GM19468 (cell line): ENCODE measurements at regions not wholly inside any gene's neighbourhood (a gene's known extent, or its start where the extent isn't known, plus 50 kb on each side); places are given as distances from the start of the nearest gene placed in this dataset.
"Not testable (repeated sequence)": the region's sequence is repeated elsewhere in the genome, so short reads cannot be mapped to it uniquely, and the experiment has no call there.

Source experiments
- ATAC-seq: cut with Tn5 transposase; IDR thresholded peaks from one replicate; pipeline ENCODE4 v1.9.1; 2021; ENCODE audit warnings: mild to moderate bottlenecking, moderate library complexity, moderate number of reproducible peaks; ENCODE audit not compliant: unreplicated experiment; ENCODE audit errors: extremely low read depth

DNA sequence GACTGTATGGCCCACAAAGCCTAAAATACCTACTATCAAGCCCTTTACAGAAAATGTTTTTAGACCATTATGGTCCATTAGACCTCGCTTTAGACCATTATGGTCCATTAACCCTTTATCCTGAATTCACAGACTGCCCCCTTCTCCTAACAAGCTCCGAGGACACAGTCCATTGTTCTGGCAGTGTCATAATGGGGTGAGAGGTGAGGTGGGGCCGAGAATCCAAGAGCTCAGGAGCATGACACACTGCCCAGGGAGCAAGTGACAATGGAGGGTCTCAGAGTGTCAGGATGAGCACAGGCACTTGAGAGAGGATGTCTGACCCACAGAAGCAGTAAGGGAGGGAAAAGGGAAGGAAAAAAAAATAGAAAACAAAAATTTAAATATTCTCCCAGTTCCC lies 212.4 kb upstream of the NT5E start:
- ATAC-seq: no peak

DNA sequence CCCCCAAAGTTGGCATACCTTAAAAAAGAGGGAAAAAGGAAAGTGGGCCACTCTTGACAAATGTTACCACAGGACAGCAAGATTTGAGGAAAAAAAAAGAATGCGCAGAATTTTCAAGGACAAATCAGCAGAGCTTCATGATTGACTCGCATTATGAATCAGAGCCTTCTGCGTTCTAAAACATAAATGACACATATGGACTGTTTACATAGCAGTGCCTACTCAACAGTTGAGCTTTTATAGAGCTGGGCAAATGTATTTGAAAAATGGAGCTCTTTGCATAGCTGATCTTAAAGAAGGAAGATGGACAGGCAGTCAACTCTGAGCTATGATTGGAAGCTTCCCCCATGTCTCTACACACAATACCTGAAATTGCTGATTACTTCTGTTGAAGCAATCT lies 213.2 kb upstream of the NT5E start:
- ATAC-seq: no peak

DNA sequence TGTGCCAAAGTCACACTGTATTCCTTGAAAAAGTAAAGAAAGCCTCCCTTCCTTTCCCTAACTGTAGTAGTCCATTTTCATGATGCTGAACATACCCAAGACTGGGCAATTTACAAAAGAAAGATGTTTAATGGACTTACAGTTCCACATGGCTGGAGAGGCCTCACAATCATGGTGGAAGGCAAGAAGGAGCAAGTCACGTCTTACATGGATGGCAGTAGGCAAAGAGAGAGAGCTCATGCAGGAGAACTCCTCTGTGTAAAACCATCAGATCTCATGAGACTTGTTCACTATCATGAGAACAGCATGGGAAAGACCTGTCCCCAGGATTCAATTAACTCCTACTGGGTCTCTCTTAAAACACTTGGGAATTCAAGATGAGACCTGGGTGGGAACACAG lies 222.5 kb upstream of the NT5E start:
- not testable (repeated sequence) for ATAC-seq

DNA sequence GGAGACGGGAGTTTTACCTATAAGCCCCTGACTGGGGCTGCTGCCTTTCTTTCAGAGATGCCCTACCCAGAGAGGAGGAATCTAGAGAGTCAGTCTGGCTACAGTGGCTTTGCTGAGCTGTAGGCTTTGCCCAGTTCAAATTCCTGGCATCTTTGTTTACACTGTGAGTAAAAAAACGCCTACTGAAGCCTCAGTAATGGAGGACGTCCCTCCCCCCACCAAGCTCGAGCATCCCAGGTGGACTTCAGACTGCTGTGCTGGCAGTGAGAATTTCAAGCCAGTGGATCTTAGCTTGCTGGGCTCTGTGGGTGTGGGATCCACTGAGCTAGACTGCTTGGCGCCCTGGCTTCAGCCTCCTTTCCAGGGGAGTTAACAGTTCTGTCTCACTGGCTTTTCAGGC lies 237.1 kb upstream of the NT5E start:
- ATAC-seq: not testable (repeated sequence)

DNA sequence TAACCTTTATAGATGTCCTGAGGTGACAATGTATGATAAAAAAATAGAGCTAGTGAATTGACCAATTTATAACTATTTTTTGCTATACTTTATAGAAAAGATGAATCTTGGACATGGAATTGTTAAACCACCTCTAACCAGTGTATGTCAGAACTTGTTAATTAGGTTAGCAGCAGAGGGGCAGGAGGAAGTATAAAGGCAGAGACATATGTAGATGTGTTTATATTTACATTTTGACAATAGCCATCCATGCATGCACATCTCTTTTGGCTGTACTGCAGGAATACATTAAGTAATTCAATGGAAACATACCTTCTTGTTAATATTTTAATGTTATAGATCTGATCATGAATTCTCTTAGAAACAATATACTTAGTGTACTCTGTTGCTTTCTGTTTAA lies 254.6 kb upstream of the NT5E start:
- ATAC-seq: no peak

DNA sequence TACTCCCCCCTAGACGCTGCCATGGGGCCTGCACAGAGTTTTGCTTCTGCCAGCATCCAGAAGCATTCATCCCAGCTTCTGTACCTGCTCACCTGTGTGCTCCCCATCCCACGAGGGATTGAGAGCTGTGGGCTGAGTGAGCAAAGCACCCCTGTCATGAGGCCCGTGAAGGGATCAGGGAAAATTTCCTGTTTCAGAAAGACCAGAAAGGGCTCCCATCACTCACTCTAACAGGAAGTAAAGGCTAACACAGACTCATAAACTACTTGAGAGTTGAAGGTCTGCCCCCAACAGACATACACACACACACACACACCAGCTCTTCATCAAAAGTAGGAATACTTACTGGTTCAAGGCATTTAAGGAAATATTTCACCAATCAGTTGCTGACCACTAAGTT lies 256.5 kb upstream of the NT5E start:
- ATAC-seq: no peak

DNA sequence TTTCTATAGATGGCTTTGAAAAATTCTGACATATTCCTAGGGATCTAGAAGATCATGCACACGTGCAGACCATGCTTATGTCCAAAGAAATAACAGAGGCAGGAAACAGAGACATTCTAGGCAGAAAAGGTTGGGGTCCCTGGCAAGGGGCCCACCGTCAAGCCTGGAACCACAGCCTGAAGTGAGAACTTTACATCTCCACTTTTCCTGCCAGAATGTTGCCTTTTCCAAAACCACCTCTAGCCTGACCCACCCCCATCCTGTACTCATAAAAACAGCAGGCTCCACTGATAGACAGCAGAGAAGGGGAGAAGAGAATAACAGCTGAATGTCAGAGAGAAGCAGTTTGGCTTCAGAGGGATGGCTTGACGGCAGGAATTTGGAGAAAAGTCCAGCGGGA lies 257.3 kb upstream of the NT5E start:
- ATAC-seq: no peak

DNA sequence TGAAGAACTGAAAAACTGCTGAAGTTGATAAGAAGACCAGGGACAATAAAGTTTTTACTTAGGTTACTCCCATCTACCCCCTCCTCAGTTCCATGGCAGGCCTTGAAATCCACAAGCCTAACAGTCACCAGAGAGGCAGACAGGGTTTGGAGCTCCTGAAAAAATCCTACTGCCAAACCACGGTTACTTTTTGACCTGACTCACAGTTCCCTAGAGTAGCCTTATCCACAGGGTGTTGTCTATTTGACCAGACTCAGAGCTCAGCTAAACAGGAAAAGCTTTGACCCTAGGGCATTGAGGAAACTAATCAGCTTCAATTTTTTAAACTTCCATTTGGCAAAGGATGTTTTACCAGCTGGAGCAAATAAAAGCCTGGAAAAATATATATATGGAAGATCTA lies 257.7 kb upstream of the NT5E start:
- ATAC-seq: no peak

DNA sequence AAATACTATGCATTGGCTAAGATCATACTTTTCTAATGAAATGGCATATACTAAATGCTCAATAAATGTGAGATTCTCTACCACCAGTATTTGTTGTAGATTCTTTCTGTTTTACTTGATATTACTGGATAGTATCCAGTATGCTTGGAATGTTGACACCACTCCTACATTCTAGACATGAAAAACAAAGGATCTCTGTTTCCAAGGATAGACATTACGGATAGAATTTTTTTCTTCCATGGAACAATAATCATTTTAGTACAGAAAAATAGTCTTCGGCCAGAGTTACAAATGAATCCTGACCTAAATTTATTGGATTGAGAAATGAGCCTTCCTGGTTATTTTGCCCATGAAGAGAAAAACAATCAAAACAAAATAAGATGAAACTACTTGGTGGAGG lies 258.2 kb upstream of the NT5E start:
- no peak for ATAC-seq

DNA sequence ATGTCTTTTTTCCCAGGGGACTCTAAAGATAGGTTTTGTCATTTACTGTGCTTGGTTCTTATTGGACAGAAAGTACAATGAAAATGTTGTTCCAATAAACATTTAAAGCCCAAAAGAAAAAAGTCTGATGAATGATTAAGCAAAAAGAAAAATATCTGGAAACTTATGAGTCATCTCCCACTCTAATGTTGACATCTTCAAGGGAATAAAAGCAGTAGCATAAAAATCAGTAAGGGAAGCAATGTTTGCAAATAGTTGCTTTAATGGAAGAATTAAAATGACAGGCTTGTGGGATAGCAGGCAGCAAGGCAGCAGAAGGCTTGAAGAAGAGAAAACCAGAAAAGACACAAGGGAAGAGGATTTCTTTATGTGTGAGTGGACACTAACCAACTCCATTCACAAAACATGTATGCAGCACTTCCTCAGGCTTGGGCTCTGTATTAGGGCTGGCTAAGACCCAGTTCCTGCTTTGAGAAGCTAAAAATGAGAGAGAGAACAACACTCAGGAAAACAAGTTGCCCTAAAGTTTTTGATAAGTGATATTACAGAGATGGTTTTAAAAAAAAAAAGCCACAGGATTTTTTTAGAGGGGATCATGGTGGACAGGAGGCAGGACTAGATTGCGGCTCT lies 263.2 kb upstream of the NT5E start:
- ATAC-seq: no peak

DNA sequence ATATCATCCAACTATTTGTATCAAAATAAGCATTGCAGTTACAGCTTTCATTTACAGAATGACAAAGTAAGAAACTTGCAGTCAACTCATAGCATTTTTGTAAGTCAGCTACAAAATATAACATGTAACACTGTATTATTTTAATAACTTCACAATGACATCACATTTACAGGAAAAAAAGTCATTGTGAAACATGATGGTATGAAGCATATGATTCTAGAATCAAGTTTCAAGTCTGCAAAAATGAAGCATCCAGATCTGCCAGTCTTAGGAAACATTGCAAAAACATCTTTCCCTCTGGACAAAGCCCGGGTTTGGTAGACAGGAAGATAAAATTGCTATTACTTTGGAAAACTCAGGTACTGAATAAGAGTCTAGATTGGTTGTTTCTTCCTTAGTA lies 263.9 kb upstream of the NT5E start:
- no peak for ATAC-seq

DNA sequence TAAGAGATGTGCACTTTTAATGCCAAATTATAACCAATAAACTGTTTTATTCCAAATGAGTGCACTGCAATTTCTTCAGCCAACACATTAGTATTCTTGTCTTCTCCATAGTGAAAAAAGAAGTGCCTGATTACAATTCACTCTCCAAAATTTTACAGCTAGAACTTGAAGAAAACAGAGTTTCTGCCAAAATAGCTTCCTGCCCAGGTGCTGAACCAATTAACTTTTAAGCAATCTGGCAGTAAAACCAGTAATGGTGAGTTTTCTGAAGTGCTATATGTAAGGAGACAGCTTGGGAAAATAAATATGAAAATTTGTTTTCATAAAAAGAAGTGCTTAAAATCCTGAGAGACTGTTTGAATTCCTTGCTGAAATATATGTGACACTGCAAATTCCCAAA lies 266.0 kb upstream of the NT5E start:
- no peak for ATAC-seq

DNA sequence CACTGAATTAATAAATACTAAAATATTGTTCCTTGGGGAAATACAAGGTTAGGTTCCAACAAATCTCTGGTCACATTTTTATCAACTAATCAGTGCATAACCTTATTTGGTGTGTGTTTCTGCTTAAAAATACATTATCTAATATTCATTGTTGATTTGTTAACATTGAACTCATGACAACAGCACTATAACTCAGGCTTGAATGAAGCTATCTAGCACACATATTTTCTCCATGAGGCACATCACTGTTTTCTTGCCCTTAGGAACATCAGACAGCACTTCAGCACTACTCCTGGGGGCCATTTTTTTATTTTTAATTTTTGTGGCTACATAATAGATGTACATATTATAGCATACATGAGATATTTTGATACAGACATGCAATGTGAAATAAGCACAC lies 277.2 kb upstream of the NT5E start:
- ATAC-seq: no peak

DNA sequence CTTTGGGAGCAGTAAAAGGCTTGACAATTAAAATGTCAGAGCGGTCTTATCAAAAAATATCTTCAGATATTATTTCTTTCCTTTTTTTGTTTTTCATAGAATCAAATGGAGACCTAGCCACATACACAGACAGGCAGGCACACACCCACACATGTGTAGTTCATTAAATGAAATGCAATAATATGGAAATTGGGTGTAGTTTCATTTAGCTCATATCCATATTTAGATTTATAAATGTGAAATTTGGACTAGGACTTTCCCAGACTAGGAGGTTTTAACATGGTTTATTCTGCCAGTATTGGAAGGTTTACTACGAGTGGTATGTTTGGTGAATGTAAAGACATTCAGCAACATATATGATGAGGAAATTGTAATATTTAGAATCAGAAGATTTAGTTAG lies 277.7 kb upstream of the NT5E start:
- no peak for ATAC-seq

DNA sequence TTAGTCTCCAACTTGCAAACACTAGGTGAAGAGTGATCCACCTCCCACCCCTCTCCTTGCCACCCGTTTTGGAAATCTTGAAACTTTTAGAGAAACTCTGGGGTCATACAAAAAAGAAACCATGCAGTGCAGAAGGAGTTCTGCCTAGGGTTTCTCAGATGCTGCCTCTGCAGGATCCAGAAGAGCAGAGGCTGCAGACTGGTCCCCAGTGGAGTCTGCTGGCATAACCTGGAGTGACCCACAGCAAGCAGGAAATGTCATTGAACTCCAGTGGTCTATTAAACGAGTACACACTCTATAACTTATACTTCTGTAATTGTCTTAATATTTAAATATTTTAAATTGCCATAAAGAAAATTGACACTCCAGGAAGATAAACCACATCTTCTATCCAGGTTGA lies 280.7 kb upstream of the NT5E start:
- no peak for ATAC-seq

DNA sequence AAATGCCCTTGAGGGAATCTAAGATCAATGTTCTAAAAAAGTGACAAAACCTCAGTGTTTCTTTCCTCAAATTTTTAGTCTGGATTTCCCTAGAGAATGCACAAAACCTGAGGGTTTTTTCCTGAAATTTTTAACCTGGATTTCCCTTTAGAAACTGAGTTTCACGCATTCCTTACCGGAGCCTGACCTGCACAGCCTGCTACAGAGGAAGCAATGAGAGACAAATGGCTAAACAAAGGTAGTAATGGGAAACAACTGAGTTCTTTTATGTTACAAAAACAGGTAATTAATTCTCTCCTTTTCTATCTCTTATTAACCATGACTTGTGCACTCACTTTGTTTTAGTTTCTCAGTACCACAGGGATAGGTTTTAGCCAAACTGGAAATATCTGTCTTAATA lies 281.7 kb upstream of the NT5E start:
- ATAC-seq: no peak

DNA sequence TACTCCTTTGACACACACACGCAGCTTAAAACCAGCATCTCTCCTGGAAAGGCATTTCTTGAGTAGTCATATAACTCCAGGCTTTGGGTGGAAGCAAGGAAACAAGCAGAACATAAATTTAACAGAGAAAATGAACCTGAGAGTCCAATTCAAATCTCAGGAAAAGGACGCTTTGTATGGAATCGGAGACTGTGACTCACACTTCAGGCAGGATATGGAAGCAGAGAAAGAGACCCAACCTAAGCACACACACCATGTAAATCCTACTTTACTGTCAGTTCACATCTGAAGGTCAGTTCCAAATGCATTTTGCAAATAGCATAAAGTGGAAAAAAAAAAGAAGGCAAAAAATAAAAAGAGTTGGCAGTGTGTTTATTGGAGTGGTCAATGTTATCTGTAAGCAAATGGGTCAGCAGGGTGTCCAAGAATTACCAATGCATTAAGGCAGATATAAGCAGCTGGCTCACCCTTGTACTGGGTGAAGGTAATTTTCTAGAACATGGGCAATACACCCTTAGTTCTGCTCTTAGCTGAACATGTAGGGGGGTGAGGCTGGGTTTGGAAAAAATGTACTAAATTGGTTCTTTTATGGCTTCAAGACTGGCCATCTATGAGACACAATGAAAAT lies 283.7 kb upstream of the NT5E start:
- no peak for ATAC-seq

DNA sequence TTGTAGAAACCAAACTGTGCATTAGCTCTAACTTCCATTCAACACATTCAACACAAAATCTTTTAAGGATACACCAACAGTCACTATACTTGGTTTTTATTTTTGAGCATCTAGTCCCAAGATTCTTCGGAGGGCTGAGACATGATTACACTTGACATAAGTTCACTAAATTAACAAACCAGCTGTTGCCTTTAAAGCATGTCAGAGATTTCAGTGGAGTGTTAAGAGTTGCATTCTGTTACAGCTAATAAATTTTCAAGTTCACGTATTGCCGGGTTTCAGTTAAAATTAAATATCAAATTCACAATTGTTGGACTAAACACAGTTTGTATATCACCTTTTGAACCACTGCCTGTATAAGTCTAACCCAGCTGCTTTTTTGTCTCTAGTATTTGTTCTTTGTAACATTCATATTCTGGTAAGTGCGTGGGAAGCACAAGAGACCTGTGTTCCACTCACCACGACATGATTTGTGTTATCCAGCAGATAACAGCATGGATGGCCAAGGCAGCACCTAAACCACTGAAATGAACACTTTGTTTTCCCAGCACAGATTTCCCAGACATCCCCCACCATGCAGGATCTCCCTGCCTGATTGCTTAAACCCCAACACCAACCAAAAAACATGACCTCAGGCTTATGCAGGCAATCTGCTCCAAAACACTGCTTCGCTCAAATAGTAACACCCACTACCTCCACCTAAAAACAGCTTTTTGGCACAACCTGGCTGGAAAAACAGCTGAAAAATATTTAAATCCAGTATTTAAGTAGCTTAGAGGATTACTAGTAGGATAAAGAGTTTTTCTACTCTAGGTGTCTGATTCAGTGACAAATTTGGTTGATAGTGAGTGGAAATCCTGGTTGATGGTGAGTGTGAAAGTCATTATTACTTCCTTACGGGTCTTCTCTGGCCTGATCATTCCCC lies 286.5 kb upstream of the NT5E start:
- ATAC-seq: no peak

DNA sequence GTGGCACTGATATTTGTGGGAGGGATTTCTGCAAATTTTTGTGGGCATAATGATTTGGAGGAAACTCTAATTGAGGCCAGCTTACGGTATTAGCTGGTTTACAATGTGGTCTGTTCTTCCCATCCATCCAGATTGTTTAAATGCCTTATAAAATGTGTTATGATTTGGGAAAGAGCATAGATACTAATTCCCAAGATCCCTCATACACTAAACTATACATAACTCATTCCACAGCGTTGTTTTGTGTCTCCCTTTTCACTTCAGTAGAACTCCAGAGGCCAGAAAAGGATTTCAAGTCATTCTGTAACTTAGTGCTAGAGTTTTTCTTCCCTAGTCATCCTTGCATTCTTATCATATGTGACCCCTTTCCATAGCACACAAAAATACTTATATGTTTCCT lies 292.6 kb upstream of the NT5E start:
- no peak for ATAC-seq

DNA sequence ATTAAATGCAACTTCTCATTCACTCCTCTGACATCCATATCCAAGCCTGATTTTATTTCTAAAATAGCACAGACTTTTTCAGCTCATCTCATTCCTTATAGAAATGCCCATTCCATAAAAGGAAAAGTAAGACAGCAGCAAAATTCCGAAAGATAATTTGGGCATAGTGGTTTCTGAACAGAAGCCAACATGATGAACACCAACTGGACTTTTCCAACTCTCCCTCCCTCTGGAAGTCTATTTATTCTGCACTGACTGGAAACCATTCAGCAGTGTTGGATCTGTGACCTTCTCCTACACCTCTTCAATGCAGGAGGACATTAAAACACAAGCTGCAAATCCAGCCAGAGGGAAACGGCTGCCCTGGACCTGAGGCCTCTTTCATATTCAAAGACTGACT lies 306.2 kb upstream of the NT5E start:
- ATAC-seq: no peak

DNA sequence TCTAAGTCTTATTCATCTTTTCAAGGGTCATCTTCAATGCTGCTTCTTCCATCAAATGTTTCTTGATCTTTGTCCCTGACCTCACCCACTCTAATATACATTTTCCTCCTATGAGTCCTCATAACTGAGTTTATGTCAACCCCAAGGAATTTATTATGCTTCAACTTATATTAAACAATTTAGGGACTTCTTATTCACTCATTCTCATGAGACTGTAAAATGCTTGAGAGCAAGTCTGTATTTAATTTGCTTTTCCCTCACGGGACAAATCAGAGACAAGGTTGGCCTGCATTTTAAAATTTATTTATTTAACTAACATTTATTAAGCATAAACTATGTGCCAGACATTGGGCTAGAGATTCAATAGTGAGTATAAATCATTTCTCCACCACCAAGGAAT lies 312.0 kb upstream of the NT5E start:
- no peak for ATAC-seq
